Testis (tissue), 2 donors: ENCODE measurements at regions not wholly inside any gene's neighbourhood (a gene's known extent, or its start where the extent isn't known, plus 50 kb on each side); places are given as distances from the start of the nearest gene placed in this dataset.

Source experiments
- DNase-seq: peaks from one replicate; pipeline ENCODE4 v3.0.0-alpha.2; 2019
- H3K27ac ChIP-seq, 2 donors: fragments of 200-600 bp; sonication (generic); one replicate each; pipeline ENCODE4 v1.5.1; 2019
- H3K27me3 ChIP-seq: fragments of 200-600 bp; sonication (generic); one replicate; pipeline ENCODE4 v1.5.1; 2019
- H3K36me3 ChIP-seq: fragments of 200-600 bp; sonication (generic); one replicate; pipeline ENCODE4 v1.5.1; 2017; ENCODE audit warnings: low read depth; ENCODE audit errors: missing control alignments
- H3K4me1 ChIP-seq: fragments of 200-600 bp; sonication (generic); one replicate; pipeline ENCODE4 v1.5.1; 2019
- H3K4me3 ChIP-seq, 2 donors: fragments of 200-600 bp; sonication (generic); one replicate each; pipeline ENCODE4 v1.5.1; 2017 to 2019
- H3K9me3 ChIP-seq: fragments of 200-600 bp; sonication (generic); one replicate; pipeline ENCODE4 v1.5.1; 2017
- POLR2A ChIP-seq: fragments of 450-650 bp; IDR thresholded peaks from one replicate; pipeline ENCODE4 v1.6.1; 2017; ENCODE audit warnings: antibody characterized with exemption, mild to moderate bottlenecking, moderate library complexity
- whole genome bisulfite sequencing, 2 donors: methylation state at CpG; one replicate each; pipeline ENCODE4 v1.1.5; 2018; 5-methylcytosine and 5-hydroxymethylcytosine counted together
- intact Hi-C: fragments of 100-400 bp; cut with DNase I; formaldehyde crosslinking; loops from one replicate; pipeline ENCODE4 v1.15.1; 2023; ENCODE audit warnings: low total_unique reads
- TF ChIP-seq, protein P1 (sequence below), 3 experiments: fragments of 450-650 bp in 2 of 3; fragments of 200-600 bp in 1 of 3; sonication (generic) in 1 of 3; IDR thresholded peaks; one replicate each; pipeline ENCODE4 v1.5.1; 2016 to 2019; ENCODE audit warnings: antibody characterized with exemption in 3 of 3, mild to moderate bottlenecking in 2 of 3, moderate library complexity in 1 of 3

DNA sequence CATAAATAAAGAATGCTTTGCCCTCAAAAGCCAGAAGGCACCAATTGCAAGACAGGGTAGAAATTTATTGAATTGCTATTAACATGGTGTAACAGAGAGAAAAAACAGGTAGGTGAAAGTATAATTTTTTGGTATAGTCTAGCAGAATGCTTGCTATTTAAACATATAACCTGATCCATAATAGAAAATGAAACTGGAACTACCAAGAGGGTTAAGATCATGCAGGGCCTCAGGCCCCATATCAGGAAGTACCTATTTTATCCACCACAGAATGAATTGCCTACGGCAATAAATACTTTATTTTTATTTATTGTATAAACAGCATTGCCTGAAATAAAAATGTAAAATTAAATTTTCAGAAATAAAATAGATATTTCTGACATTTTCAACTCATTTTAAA is 159.5 kb downstream of the PRR20E start:
- no peaks in the 10 kb centered on the region for H3K9me3 ChIP-seq
- H3K4me1 ChIP-seq, result no peaks in the 10 kb centered on the region
- TF ChIP-seq, protein P1, sequence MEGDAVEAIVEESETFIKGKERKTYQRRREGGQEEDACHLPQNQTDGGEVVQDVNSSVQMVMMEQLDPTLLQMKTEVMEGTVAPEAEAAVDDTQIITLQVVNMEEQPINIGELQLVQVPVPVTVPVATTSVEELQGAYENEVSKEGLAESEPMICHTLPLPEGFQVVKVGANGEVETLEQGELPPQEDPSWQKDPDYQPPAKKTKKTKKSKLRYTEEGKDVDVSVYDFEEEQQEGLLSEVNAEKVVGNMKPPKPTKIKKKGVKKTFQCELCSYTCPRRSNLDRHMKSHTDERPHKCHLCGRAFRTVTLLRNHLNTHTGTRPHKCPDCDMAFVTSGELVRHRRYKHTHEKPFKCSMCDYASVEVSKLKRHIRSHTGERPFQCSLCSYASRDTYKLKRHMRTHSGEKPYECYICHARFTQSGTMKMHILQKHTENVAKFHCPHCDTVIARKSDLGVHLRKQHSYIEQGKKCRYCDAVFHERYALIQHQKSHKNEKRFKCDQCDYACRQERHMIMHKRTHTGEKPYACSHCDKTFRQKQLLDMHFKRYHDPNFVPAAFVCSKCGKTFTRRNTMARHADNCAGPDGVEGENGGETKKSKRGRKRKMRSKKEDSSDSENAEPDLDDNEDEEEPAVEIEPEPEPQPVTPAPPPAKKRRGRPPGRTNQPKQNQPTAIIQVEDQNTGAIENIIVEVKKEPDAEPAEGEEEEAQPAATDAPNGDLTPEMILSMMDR (IDR thresholded peaks at IDR 0.05), result no peak
- TF ChIP-seq POLR2A, result no peak
- DNase-seq, result no peak
- 57 to 67% methylated on average over 1 of the region's 1 CpG for WGBS, 2 donors
- no peaks in the 10 kb centered on the region for H3K27me3 ChIP-seq
- intact Hi-C loops, result no loop called here
- H3K36me3 ChIP-seq, result no peaks in the 10 kb centered on the region
- no peak overlapping the region for H3K4me3 ChIP-seq
- H3K27ac ChIP-seq, result no peak overlapping the region

- DNase-seq, result no peak
- 91 to 96% methylated on average over 2 of the region's 2 CpGs for WGBS, 2 donors
- intact Hi-C loops, result no loop called here
- no peak for TF ChIP-seq POLR2A
- TF ChIP-seq, protein P1 (IDR thresholded peaks at IDR 0.05), result no peak
- H3K36me3 ChIP-seq, result no peaks in the 10 kb centered on the region
- no peak overlapping the region for H3K27ac ChIP-seq
- no peaks in the 10 kb centered on the region for H3K27me3 ChIP-seq
- no peaks in the 10 kb centered on the region for H3K4me1 ChIP-seq
- no peaks in the 10 kb centered on the region for H3K9me3 ChIP-seq
- no peak overlapping the region for H3K4me3 ChIP-seq
These were observed 173.9 kb downstream of the PRR20E start for GRCh38 chr13:57340878-57341277.

DNA sequence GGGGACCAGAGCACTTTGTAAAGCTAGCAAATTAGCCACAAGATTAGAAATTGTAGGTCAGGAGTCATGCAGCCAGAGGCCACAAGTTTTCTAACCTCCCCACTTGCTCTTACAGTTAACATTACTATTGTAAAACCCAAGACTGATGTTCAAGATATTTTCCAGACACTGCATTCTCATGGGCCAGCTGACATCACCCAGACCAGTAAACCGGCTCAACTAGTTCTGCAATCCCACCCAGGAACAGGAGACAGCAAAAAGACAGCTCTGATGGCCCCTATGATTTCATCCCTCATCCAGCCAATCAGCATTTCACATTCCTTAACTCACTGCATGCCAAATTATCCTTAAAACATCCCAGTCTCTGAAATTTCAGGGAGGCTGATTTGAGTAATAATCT is 178.5 kb downstream of the PRR20E start:
- intact Hi-C loops, result no loop called here
- Histone ChIP-seq H3K4me1 (no peaks in the 10 kb centered on the region), H3K36me3 (no peaks in the 10 kb centered on the region), H3K27me3 (no peaks in the 10 kb centered on the region), H3K27ac (no peak overlapping the region), H3K4me3 (no peak overlapping the region), H3K9me3 (no peaks in the 10 kb centered on the region)
- WGBS, 2 donors, result 79 to 83% methylated on average over 1 of the region's 1 CpG
- DNase-seq, result no peak
- TF ChIP-seq, protein P1 (IDR thresholded peaks at IDR 0.05), result no peak
- no peak for TF ChIP-seq POLR2A

DNA sequence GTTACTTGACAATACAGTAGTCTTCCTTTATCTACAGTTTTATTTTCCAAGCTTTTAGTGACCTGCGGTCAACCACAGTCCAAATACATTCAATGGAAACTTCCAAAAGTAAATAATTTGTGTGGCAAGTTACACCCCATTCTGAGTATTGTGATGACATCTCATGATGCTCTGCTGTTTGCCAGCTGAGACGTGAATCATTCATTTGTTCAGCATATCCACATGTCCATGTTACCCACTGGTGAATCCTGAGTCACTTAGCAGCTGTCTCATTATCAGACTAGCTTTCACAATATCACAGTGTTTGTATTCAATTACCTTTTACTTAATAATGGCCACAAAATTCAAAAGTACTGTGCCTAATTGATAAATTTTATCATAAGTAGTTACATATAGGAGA is 179.8 kb downstream of the PRR20E start:
- DNase-seq, result no peak

DNA sequence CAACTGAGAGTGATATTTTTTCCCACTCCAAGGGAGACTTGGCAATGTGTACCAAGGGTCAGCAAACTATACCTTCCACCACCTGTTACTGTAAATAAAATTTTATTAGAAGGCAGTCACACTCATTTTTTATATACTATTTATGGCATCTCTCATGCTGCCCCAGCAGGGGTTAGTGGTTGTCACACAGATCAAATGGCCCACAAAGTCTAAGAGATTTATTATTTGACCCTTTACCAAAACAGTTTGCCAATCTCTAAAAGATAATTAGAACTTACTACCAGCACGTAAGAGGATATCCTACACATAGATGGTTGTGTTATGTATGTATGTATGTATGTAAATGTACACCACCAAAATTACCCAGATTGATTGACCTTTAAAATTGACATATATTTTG is 185.1 kb downstream of the PRR20E start:
- H3K9me3 ChIP-seq, result no peaks in the 10 kb centered on the region
- intact Hi-C loops, result no loop called here
- H3K4me1 ChIP-seq, result no peaks in the 10 kb centered on the region
- no peak overlapping the region for H3K27ac ChIP-seq
- H3K27me3 ChIP-seq, result no peaks in the 10 kb centered on the region
- H3K4me3 ChIP-seq, result no peak overlapping the region
- no peaks in the 10 kb centered on the region for H3K36me3 ChIP-seq
- 85 to 92% methylated on average over 1 of the region's 1 CpG for WGBS, 2 donors
- no peak for TF ChIP-seq POLR2A
- TF ChIP-seq, protein P1 (IDR thresholded peaks at IDR 0.05), result no peak
- no peak for DNase-seq

More for the DNA sequence above, 179.8 kb downstream of the PRR20E start:
- 81 to 95% methylated on average over 2 of the region's 2 CpGs for WGBS, 2 donors
- Histone ChIP-seq H3K27ac (no peak overlapping the region), H3K4me3 (no peak overlapping the region), H3K36me3 (no peaks in the 10 kb centered on the region), H3K9me3 (no peaks in the 10 kb centered on the region), H3K27me3 (no peaks in the 10 kb centered on the region), H3K4me1 (no peaks in the 10 kb centered on the region)
- TF ChIP-seq, protein P1 (IDR thresholded peaks at IDR 0.05), result no peak
- no peak for TF ChIP-seq POLR2A
- intact Hi-C loops, result no loop called here
